ENCODE measurements at regions not wholly inside any gene's neighbourhood (a gene's known extent, or its start where the extent isn't known, plus 50 kb on each side); places are given as distances from the start of the nearest gene placed in this dataset.

GRCh38 chr10:3999642-4000041 is 214.6 kb upstream of the KLF6 start:
- no peak for DNase-seq

- no peak for DNase-seq
Measured at GRCh38 chr10:3996697-3997096, 211.7 kb upstream of the KLF6 start.

GRCh38 chr10:3995302-3996210 is 210.5 kb upstream of the KLF6 start:
- no peak for DNase-seq

- no peak for DNase-seq
Measured at GRCh38 chr10:3992382-3993178, 207.6 kb upstream of the KLF6 start.

- DNase-seq, result no peak
Measured at GRCh38 chr10:3990307-3990706, 205.3 kb upstream of the KLF6 start.

GRCh38 chr10:3987143-3987974 is 202.3 kb upstream of the KLF6 start:
- DNase-seq, result no peak

- DNase-seq, result no peak
Measured at GRCh38 chr10:3986493-3987142, 201.6 kb upstream of the KLF6 start.

GRCh38 chr10:3982746-3983442 is 197.9 kb upstream of the KLF6 start:
- no peak for DNase-seq

- no peak for DNase-seq
Measured at GRCh38 chr10:3981300-3981699, 196.3 kb upstream of the KLF6 start.

GRCh38 chr10:3980660-3981059 is 195.7 kb upstream of the KLF6 start:
- no peak for DNase-seq

- DNase-seq, result no peak
Measured at GRCh38 chr10:3980144-3980543, 195.1 kb upstream of the KLF6 start.

- DNase-seq, result no peak
Measured at GRCh38 chr10:3978761-3979160, 193.8 kb upstream of the KLF6 start.

GRCh38 chr10:3978174-3978573 is 193.2 kb upstream of the KLF6 start:
- DNase-seq, result no peak

GRCh38 chr10:3977761-3978160 is 192.8 kb upstream of the KLF6 start:
- no peak for DNase-seq

GRCh38 chr10:3976718-3977117 is 191.7 kb upstream of the KLF6 start:
- no peak for DNase-seq

- DNase-seq, result no peak
Measured at GRCh38 chr10:3976171-3976570, 191.2 kb upstream of the KLF6 start.

GRCh38 chr10:3975016-3975415 is 190.0 kb upstream of the KLF6 start:
- no peak for DNase-seq

GRCh38 chr10:3972460-3973301 is 187.7 kb upstream of the KLF6 start:
- no peak for DNase-seq

- DNase-seq, result no peak
Measured at GRCh38 chr10:3971713-3972112, 186.7 kb upstream of the KLF6 start.

GRCh38 chr10:3969876-3970666 is 185.1 kb upstream of the KLF6 start:
- DNase-seq, result no peak

All from activated naive CD4-positive, alpha-beta T cell (primary cell).